Activated effector memory CD4-positive, alpha-beta T cell treated with anti-CD3 and anti-CD28 coated beads, Interleukin-2, amount 50 U/mL, for 16 hours (primary cell): ENCODE measurements at regions not wholly inside any gene's neighbourhood (a gene's known extent, or its start where the extent isn't known, plus 50 kb on each side); places are given as distances from the start of the nearest gene placed in this dataset.
"Not testable (repeated sequence)": the region's sequence is repeated elsewhere in the genome, so short reads cannot be mapped to it uniquely, and the experiment has no call there.

Source experiments
- DNase-seq: peaks from one replicate; pipeline ENCODE4 v3.0.0-alpha.2; 2020

DNA sequence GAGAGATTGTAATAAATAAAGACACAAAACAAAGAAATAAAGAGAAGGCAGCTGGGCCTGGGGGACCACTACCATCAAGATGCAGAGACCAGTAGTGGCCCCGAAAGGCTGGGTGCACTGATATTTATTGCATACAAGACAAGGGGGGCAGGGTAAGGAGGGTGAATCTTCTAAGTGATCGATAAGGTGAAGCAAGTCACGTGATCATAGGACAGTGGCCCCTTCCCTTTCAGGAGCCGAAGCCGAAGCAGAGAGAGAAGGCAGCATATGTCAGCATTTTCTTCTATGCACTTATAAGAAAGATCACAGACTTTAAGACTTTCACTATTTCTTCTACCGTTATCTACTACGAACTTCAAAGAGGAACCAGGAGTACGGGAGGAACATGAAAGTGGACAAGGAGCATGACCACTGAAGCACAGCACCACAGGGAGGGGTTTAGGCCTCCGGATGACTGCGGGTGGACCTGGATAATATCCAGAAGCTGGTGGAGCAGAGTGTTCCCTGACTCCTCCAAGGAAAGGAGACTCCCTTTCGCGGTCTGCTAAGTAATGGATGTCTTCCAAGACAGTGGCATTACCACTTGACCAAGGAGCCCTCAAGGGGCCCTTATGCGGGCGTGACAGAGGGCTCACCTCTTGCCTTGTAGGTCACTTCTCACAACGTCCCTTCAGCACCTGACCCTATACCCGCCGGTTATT lies 126.4 kb downstream of the RBM46 start:
- not testable (repeated sequence) for DNase-seq

GRCh38 chr4:154908168-154908567 lies 127.1 kb downstream of the RBM46 start:
- no peak for DNase-seq

- no peak for DNase-seq
These were observed 130.0 kb downstream of the RBM46 start for GRCh38 chr4:154911097-154911496.

GRCh38 chr4:154911608-154912098 lies 130.6 kb downstream of the RBM46 start:
- DNase-seq, result no peak

DNA sequence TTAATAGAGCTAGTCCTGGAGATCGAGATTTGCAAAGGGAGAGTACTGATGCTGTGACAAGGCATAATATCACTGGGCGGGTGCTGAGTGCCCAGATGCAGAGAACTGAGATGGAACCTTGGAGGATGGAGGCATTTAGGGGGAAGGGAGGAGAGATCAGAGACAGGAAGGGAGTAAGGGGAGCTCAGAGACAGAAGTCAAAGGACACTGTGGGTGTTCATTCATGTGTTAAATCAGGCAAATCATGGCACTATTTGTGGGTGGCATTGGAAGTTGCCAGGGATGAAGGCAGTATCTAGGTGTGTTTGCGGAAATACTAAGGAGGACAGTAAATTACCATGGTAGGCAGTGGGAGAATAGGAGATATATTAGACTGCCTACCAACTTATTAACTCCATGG lies 135.0 kb downstream of the RBM46 start:
- no peak for DNase-seq

DNA sequence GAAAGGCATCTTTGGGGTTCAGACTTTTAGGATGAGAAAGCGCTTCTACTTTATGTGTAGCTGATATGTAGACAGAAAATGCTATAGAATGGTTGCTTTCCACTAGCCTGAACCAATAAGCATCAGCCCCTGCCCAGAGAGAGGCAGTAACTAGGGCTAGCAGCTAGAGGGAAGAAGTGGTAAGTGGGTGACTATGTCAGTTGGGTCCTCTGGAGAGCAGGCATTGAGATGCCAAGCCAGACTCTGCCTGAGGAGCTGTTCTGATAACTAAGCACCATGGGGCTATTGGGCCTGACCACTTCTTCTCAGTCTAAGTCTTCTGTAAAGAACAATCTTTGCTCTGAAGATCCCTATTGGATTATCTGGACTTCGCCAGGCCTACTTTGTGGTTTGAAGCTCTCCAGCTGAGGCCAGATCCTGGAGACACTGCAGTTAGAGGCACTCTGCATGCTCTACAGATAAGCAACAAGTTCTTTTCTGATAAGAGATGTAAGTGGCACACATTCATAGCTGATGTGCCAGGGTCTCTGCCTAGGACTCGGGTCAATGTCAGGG lies 146.1 kb downstream of the RBM46 start:
- DNase-seq, result no peak

- DNase-seq, result no peak
These were observed 147.7 kb downstream of the RBM46 start for GRCh38 chr4:154928640-154929257.

DNA sequence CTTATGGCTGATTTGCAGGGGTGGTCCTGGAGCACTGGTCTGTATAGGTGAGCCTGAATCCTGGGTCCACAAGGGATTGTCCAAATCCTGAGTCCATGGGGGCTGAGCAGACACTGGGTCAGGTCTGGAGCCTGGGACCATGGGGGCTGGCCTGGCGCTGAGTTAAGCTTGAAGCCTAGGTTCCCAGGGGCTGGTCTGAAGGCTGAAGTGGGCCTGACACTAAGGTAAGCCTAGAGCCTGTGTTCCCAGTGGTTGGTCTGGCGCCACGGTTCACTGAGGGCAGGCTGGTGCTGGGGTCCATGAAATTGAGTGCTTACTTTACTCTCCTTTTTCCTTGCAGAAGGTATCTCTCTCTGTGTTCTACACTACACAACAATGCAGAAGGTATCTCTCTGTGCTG lies 155.8 kb downstream of the RBM46 start:
- DNase-seq, result no peak

- no peak for DNase-seq
These were observed 158.8 kb downstream of the RBM46 start for GRCh38 chr4:154939851-154940250.

- no peak for DNase-seq
These were observed 161.1 kb downstream of the RBM46 start for GRCh38 chr4:154942176-154942575.

DNA sequence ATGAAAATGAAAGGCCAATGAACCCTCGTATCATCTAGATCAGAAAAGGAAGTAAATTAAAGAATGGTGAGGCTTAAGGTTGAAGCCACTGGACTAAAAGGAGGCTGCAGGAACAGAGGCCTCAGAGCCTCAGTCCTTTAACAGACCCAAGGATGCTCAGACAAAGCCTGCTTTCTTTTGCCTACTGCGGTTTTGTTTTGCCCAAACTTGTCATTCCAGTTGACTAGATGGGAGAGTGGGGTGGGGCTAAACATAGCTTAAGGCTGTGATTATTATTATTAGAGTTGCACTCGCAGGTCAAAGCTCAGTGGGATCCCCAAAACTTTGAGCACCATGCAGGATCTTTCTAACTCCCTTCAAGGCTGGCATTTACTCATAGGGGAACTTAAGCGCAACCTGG lies 163.9 kb downstream of the RBM46 start:
- DNase-seq, result no peak

DNA sequence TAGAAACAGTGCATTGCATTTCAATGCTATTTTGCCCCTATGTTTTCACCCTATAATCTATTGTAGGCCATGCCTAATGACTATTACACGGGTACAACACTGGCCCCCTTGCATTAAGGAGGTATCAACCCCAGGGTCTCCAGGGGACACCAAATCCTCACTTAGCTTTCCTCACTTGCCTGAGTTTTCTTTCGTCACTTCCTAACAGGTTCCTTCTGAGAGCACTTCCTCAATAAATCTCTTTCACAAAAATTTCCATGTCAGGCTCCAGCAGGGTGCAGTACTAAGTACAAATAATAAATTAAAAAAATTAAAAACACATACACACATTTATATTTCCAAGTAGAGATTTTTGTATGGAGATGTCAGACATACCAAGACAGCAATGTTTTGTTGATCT lies 165.0 kb downstream of the RBM46 start:
- DNase-seq, result no peak

DNA sequence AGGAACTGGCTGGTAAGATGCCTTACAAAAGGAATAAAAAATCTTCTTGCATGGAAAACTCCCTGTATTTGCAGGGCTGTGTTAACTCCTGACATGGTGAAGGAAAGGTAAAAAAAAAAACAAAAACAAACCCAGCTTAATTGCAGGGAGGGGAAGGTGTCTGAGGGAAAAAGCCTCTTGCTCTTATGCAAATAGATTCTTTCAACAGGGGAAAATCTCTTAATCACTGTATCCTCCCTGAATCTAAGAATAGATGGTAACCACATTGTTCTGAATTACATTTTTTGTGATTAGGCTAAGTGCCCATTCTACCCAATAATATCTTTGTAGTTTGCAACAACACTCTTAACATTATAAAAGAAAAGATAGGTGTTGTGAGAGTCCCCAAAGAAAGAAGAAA lies 172.6 kb downstream of the RBM46 start:
- DNase-seq, result no peak

GRCh38 chr4:154954117-154954516 lies 173.0 kb downstream of the RBM46 start:
- DNase-seq, result no peak

DNA sequence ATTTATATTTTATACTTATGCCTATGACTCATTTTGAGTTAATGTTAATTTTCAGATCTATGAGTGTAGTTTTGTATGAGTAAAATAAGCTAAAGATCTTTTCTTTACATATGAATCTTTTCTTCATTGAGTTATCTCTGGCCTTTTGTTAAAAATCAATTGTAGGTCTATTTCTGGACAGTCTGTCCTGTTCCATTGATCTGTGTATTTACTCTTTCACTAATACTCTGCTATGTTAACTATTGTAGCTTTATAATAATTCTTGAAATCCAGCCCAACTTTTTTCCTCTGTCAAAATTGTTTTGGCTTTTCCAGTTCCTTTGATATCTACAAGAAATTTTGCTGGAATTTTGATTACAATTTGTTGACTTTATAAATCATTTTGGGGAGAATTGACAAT lies 177.0 kb downstream of the RBM46 start:
- no peak for DNase-seq

DNA sequence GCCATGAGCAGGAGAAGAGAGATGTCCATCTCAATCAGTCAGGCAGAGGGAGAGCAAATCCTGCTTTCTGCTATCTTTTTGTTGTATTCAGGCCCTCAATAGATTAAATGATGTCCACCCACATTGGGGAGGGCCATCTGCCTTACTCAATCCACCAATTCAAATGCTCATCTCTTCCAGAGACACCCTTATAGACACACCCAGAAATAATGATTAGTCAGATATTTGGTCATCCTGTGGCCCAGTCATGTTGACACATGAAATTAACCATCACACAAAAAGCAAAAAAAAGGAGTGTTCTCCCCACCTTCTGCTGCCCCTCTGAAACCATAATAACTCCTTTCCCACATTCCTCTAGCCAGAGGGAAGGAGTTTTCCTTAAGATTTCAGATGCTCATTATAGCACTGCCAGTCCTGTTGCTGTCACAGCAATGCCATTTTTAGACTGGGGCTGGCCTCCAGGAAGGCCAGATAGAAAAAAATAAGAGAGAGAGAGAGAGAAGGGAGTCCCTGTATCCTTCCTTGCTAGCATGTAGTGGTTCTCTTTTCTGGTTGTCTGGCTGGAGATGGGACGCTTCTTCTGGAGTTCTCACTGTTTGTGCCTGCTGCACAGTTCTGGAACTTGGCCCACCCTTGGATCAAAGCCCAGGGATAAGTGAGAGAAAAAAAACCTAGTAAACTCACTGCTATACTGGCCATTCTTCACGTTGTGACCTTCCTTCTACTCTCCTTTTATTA lies 177.7 kb downstream of the RBM46 start:
- DNase-seq, result no peak

DNA sequence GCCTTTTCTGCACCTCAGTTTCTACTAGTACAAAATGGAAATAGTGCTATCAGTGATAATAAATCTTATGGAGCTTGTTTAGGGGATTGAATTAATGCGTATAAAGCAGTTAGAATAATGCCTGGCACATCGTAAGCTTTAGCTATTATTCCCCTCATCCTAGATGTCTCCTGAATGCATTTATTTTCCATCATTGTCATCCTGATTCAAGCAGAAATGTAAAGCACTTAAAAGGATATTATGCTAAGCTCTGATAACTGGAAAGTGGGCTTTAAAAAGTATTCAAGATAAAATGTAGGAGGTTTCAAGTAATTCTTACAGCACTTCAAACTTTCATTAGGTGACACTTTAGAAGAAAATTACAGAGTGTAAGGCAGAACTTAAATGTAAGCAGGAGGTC lies 178.7 kb downstream of the RBM46 start:
- DNase-seq, result no peak

DNA sequence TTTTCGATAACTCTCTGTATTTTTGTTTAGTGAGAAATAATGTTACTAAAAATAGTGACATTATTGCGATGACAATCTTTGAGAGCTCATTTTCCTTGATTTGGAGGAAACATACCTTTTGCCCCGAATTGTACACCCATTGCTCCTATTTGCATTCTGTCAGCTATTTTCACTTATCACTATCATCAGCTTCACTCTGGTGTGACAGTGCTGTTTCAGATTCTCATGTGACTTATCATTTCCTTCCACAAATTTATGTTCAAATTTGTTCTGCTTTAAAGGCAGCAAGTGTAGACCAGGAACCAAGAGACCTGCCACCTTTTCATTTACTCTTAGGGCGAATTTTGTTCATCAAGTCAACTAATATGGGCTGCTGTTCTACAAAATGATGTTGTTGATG lies 179.4 kb downstream of the RBM46 start:
- DNase-seq, result no peak

DNA sequence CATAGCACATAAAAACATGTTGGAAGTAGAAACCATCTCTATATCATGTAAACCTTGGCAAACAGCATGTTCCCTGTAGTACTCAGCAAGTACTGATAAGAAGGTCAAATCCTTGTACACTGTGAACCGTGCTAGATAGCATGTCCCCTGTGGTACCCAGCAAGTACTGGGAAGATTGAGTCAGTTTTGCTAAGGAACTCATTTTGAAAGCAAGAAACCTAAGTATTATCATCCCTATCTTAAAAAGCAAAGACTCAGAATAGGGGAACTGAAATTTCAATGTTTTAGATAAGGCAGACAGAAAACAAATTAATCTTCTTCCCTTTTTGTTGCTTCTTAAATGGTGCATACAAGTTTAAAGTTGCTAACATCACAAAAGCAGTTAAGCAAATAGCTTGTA lies 180.2 kb downstream of the RBM46 start:
- no peak for DNase-seq

GRCh38 chr4:154973244-154974035 lies 192.4 kb downstream of the RBM46 start:
- DNase-seq, result no peak

GRCh38 chr4:154977228-154977627 lies 196.2 kb downstream of the RBM46 start:
- DNase-seq, result no peak

DNA sequence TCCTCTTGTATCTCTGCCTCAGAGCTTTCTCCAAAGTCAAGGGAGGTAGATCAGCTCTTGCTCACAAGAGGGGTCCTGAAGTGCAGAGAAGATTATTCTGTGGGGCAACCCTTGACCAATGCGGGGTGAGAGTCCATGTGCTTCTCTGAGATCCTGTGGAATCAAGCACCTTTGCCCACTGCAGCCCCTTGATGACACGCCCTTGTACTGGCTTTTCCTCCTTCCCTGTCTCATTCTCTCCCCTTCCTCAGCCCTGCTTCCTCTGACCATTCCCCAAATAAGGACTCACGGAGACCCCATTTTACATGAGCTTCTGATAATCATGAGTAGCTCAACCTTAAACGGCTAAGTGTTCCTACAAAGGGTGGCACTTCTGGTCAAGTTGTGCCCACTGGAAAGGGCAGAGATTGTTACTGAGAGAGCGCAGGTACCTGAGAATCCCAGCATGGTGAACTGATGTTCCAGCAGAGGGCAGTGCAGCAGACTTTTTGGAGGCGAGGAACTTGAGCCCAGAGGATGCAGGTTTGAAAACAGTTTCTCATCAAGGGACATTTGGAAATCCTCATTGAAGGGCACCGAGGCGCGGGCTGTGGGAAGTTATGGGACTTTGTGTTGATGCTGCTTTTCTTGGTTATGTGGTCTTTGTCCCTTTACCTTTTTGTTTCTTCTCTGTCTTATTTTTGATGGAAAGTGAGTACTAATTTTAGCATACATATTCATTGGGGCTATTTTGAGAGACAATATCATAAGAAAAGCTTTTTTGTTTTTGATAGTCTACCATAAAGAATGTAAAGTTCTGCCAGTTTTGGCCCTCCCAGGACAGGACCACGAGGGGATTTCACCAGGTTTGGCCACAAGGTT lies 201.3 kb downstream of the RBM46 start:
- peak; percentile 65 for DNase-seq
